H9 (cell line): ENCODE measurements at regions not wholly inside any gene's neighbourhood (a gene's known extent, or its start where the extent isn't known, plus 50 kb on each side); places are given as distances from the start of the nearest gene placed in this dataset.

ENCODE experiments used
- DNase-seq: peaks from one replicate; pipeline ENCODE4 v3.0.0-alpha.2; 2017
- H2AFZ ChIP-seq: one replicate; pipeline ENCODE4 v1.6.1; 2013; ENCODE audit warnings: mild to moderate bottlenecking, low read length, control low read depth, moderate library complexity
- H2AK5ac ChIP-seq: 2 replicates; pipeline ENCODE4 v1.6.1; 2013; ENCODE audit warnings: low read length, control low read depth, mixed read lengths; ENCODE audit not compliant: insufficient read length
- H2BK120ac ChIP-seq: one replicate; pipeline ENCODE4 v1.6.1; 2013; ENCODE audit warnings: low read depth, mild to moderate bottlenecking, low read length, control low read depth, inconsistent platforms; ENCODE audit not compliant: poor library complexity, severe bottlenecking
- H2BK12ac ChIP-seq: 2 replicates; pipeline ENCODE4 v1.6.1; 2013; ENCODE audit warnings: low read length, control low read depth, mixed read lengths, low read depth; ENCODE audit not compliant: insufficient read length
- H2BK15ac ChIP-seq: 2 replicates; pipeline ENCODE4 v1.6.1; 2013; ENCODE audit warnings: low read depth, low read length, control low read depth
- H2BK20ac ChIP-seq: one replicate; pipeline ENCODE4 v1.6.1; 2013; ENCODE audit warnings: low read depth, mild to moderate bottlenecking, low read length, control low read depth, inconsistent platforms; ENCODE audit not compliant: poor library complexity, severe bottlenecking
- H2BK5ac ChIP-seq: 2 replicates; pipeline ENCODE4 v1.6.1; 2013; ENCODE audit warnings: low read length, control low read depth, mixed read lengths; ENCODE audit not compliant: insufficient read length
- H3K14ac ChIP-seq: 2 replicates; pipeline ENCODE4 v1.6.1; 2013; ENCODE audit warnings: low read length, control low read depth; ENCODE audit not compliant: insufficient read depth
- H3K18ac ChIP-seq: 2 replicates; pipeline ENCODE4 v1.6.1; 2013; ENCODE audit warnings: low read depth, mild to moderate bottlenecking, mixed read lengths, low read length, control low read depth; ENCODE audit not compliant: insufficient read length
- H3K23ac ChIP-seq: 2 replicates; pipeline ENCODE4 v1.6.1; 2013; ENCODE audit warnings: low read length, control low read depth, mixed read lengths, low read depth; ENCODE audit not compliant: insufficient read length
- H3K23me2 ChIP-seq: 2 replicates; pipeline ENCODE4 v1.6.1; 2013; ENCODE audit warnings: low read depth, mild to moderate bottlenecking, mixed read lengths, low read length, control low read depth; ENCODE audit not compliant: insufficient read length, poor library complexity, severe bottlenecking
- H3K27ac ChIP-seq: 2 replicates; pipeline ENCODE4 v1.5.1; 2013; ENCODE audit warnings: low read length, control low read depth, mixed read lengths, low read depth; ENCODE audit not compliant: insufficient read length
- H3K27me3 ChIP-seq: 2 replicates; pipeline ENCODE4 v1.6.1; 2013; ENCODE audit warnings: low read length, control low read depth, inconsistent platforms; ENCODE audit not compliant: insufficient read depth
- H3K4ac ChIP-seq: 2 replicates; pipeline ENCODE4 v1.6.1; 2013; ENCODE audit warnings: low read depth, mild to moderate bottlenecking, control low read depth, inconsistent platforms, low read length, moderate library complexity
- H3K4me1 ChIP-seq: 2 replicates; pipeline ENCODE4 v1.6.1; 2013; ENCODE audit warnings: low read length, control low read depth, inconsistent platforms; ENCODE audit not compliant: insufficient read depth
- H3K4me2 ChIP-seq: 2 replicates; pipeline ENCODE4 v1.6.1; 2013; ENCODE audit warnings: low read length, control low read depth, mixed read lengths; ENCODE audit not compliant: insufficient read length, insufficient read depth
- H3K56ac ChIP-seq: 2 replicates; pipeline ENCODE4 v1.6.1; 2013; ENCODE audit warnings: low read depth, mild to moderate bottlenecking, mixed read lengths, low read length, control low read depth; ENCODE audit not compliant: insufficient read length
- H3K79me1 ChIP-seq: 2 replicates; pipeline ENCODE4 v1.6.1; 2013; ENCODE audit warnings: low read depth, mild to moderate bottlenecking, moderate library complexity, low read length, control low read depth, inconsistent platforms; ENCODE audit not compliant: insufficient read depth, poor library complexity, severe bottlenecking
- H3K79me2 ChIP-seq: 2 replicates; pipeline ENCODE4 v1.6.1; 2013; ENCODE audit warnings: low read length, control low read depth, inconsistent platforms; ENCODE audit not compliant: insufficient read depth
- H3K9ac ChIP-seq: 2 replicates; pipeline ENCODE4 v1.6.1; 2013; ENCODE audit warnings: low read length, control low read depth, mixed read lengths; ENCODE audit not compliant: insufficient read length; ENCODE audit errors: extremely low read depth
- H3K9me3 ChIP-seq: one replicate; pipeline ENCODE4 v1.6.1; 2013; ENCODE audit warnings: low read depth, low read length, inconsistent platforms; ENCODE audit not compliant: control insufficient read depth
- H3T11ph ChIP-seq: one replicate; pipeline ENCODE4 v1.6.1; 2013; ENCODE audit warnings: mild to moderate bottlenecking, low read length, control low read depth, inconsistent platforms
- H4K20me1 ChIP-seq: one replicate; pipeline ENCODE4 v1.6.1; 2013; ENCODE audit not compliant: control insufficient read depth, insufficient read length, insufficient read depth
- H4K5ac ChIP-seq: 2 replicates; pipeline ENCODE4 v1.6.1; 2013; ENCODE audit warnings: low read depth, mild to moderate bottlenecking, mixed read lengths, low read length, control low read depth; ENCODE audit not compliant: insufficient read length
- H4K8ac ChIP-seq: replicated peaks from 2 replicates; pipeline ENCODE4 v1.6.1; 2013; ENCODE audit warnings: low read length, control low read depth, mixed read lengths, low read depth; ENCODE audit not compliant: insufficient read length
- H4K91ac ChIP-seq: 2 replicates; pipeline ENCODE4 v1.6.1; 2013; ENCODE audit warnings: low read depth, mild to moderate bottlenecking, moderate library complexity, mixed read lengths, low read length, control low read depth; ENCODE audit not compliant: insufficient read length
- H3K27ac Mint-ChIP-seq, 3 experiments: 2 replicates in 2 of 3; 3 replicates in 1 of 3; pipeline ENCODE4 v1.8.0; 2020 to 2021; ENCODE audit warnings: mixed read lengths in 3 of 3, mild to moderate bottlenecking in 1 of 3, moderate library complexity in 1 of 3
- H3K27me3 Mint-ChIP-seq: 2 replicates; pipeline ENCODE4 v1.8.0; 2021; ENCODE audit warnings: low read depth, mild to moderate bottlenecking, moderate library complexity, mixed read lengths
- H3K36me3 Mint-ChIP-seq, 3 experiments: 2 replicates in 2 of 3; 3 replicates in 1 of 3; pipeline ENCODE4 v1.8.0; 2020 to 2021; ENCODE audit warnings: low read depth in 3 of 3, mixed read lengths in 3 of 3; ENCODE audit not compliant: insufficient read depth in 1 of 3
- H3K4me1 Mint-ChIP-seq, 2 experiments: 2 replicates each; pipeline ENCODE4 v1.8.0; 2020; ENCODE audit warnings: mixed read lengths in 2 of 2
- H3K4me3 Mint-ChIP-seq, 2 experiments: 2 replicates in 1 of 2; 3 replicates in 1 of 2; pipeline ENCODE4 v1.8.0; 2020 to 2021; ENCODE audit warnings: mild to moderate bottlenecking in 2 of 2, mixed read lengths in 2 of 2, moderate library complexity in 1 of 2
- H3K9me3 Mint-ChIP-seq, 2 experiments: 2 replicates in 1 of 2; 3 replicates in 1 of 2; pipeline ENCODE4 v1.8.0; 2020; ENCODE audit warnings: mild to moderate bottlenecking in 2 of 2, mixed read lengths in 2 of 2, moderate library complexity in 1 of 2
- WGBS: extraction: QIAGEN DNeasy Blood & Tissue Kit; methylation state at CpG from one replicate; pipeline ENCODE4 v1.1.7; 2013; ENCODE audit warnings: missing lambda C conversion rate, low lambda C conversion rate, mixed read lengths; ENCODE audit not compliant: insufficient read length; ENCODE audit errors: extremely low coverage; 5-methylcytosine and 5-hydroxymethylcytosine counted together
- TF ChIP-seq, protein P1 (sequence below): fragments of 200-600 bp; sonication (generic); conservative IDR thresholded peaks from 3 replicates; pipeline ENCODE4 v1.8.0; 2021; ENCODE audit warnings: antibody characterized with exemption, mild to moderate bottlenecking

DNA sequence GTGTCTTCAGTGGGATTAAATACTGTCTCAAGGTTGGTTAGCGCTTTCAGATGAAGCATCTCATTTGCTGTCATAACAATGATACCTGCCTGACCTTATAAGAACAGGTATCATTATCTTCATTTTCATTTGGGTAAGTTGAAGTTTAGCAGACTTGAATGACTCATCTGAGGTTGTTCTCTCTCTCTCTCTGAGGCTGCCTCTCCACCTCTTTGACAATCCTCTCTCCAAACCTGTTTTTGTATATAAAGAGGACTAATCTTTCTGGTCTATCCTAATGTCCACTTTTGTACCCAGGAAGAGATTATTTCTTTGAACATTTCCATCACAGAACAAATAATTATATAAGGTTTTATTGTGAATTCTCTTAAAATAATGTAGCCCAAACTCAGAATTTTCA, 291.4 kb downstream of the KLF6 start:
- Histone ChIP-seq H3K9me3 (no peaks in the 10 kb centered on the region), H2BK15ac (no peak overlapping the region), H2BK20ac (no peak overlapping the region), H3K9ac (no peak overlapping the region), H3K4ac (no peak overlapping the region), H3K4me2 (no peak overlapping the region), H3K23ac (no peak overlapping the region), H3K14ac (no peak overlapping the region), H4K20me1 (no peaks in the 10 kb centered on the region), H3K4me1 (peaks cover 14% of the 10 kb centered on the region; the same call in 1 of the 2 replicates), H2BK5ac (no peak overlapping the region), H3K79me2 (no peaks in the 10 kb centered on the region), H3K23me2 (no peaks in the 10 kb centered on the region), H3K56ac (no peak overlapping the region), H4K8ac (no peak overlapping the region), H4K5ac (no peak overlapping the region), H2BK120ac (peak overlapping the region; percentile 57), H3K79me1 (no peaks in the 10 kb centered on the region), H2AK5ac (peak overlapping the region; percentile 55), H3T11ph (no peak overlapping the region), H4K91ac (no peak overlapping the region), H3K27me3 (no peaks in the 10 kb centered on the region), H3K18ac (no peak overlapping the region), H2BK12ac (no peak overlapping the region), H2AFZ (no peak overlapping the region), H3K27ac (no peak overlapping the region)
- peaks cover 27 to 36% of the 10 kb centered on the region in 2 experiments for H3K4me1 Mint-ChIP-seq
- WGBS: no CpG with 5 or more reads among the region's 1 CpG
- no peak overlapping the region for H3K4me3 Mint-ChIP-seq
- H3K36me3 Mint-ChIP-seq: no peaks in the 10 kb centered on the region; a peak in 1 of 7 replicates
- no peaks in the 10 kb centered on the region for H3K9me3 Mint-ChIP-seq
- TF ChIP-seq, protein P1, sequence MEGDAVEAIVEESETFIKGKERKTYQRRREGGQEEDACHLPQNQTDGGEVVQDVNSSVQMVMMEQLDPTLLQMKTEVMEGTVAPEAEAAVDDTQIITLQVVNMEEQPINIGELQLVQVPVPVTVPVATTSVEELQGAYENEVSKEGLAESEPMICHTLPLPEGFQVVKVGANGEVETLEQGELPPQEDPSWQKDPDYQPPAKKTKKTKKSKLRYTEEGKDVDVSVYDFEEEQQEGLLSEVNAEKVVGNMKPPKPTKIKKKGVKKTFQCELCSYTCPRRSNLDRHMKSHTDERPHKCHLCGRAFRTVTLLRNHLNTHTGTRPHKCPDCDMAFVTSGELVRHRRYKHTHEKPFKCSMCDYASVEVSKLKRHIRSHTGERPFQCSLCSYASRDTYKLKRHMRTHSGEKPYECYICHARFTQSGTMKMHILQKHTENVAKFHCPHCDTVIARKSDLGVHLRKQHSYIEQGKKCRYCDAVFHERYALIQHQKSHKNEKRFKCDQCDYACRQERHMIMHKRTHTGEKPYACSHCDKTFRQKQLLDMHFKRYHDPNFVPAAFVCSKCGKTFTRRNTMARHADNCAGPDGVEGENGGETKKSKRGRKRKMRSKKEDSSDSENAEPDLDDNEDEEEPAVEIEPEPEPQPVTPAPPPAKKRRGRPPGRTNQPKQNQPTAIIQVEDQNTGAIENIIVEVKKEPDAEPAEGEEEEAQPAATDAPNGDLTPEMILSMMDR: no peak
- DNase-seq: no peak
- peak overlapping the region in 1 of 3 experiments; percentile 83; a peak in 1 of 7 replicates for H3K27ac Mint-ChIP-seq
- no peaks in the 10 kb centered on the region for H3K27me3 Mint-ChIP-seq
